ENCODE measurements at regions not wholly inside any gene's neighbourhood (a gene's known extent, or its start where the extent isn't known, plus 50 kb on each side); places are given as distances from the start of the nearest gene placed in this dataset.
"Not testable (repeated sequence)": the region's sequence is repeated elsewhere in the genome, so short reads cannot be mapped to it uniquely, and the experiment has no call there.

- H3K9ac ChIP-seq (ENCODE audit: low read length), result no peak overlapping the region
- H3K4me1 ChIP-seq (ENCODE audit: control insufficient read depth, insufficient read depth, low read length), result no peaks in the 10 kb centered on the region
- H3K4me3 ChIP-seq (ENCODE audit: low read length), result no peak overlapping the region
- DNase-seq (ENCODE audit: low read depth), result no peak
- H3K36me3 ChIP-seq (ENCODE audit: control insufficient read depth, insufficient read depth, low read length, severe bottlenecking), result no peaks in the 10 kb centered on the region
- no peaks in the 10 kb centered on the region for H3K27me3 ChIP-seq (replicated peaks; ENCODE audit: control insufficient read depth, insufficient read depth, low read length)
- peaks cover 17% of the 10 kb centered on the region for H3K9me3 ChIP-seq (ENCODE audit: control insufficient read depth, low read length)
These were observed 316.9 kb upstream of the LRRTM4 start for GRCh38 chr2:77839102-77839501.

- Histone ChIP-seq H3K27me3 (replicated peaks; ENCODE audit: control insufficient read depth, insufficient read depth, low read length) (no peaks in the 10 kb centered on the region), H3K9me3 (ENCODE audit: control insufficient read depth, low read length) (no peaks in the 10 kb centered on the region), H3K4me1 (ENCODE audit: control insufficient read depth, insufficient read depth, low read length) (no peaks in the 10 kb centered on the region), H3K4me3 (ENCODE audit: low read length) (no peak overlapping the region), H3K9ac (ENCODE audit: low read length) (no peak overlapping the region), H3K36me3 (ENCODE audit: control insufficient read depth, insufficient read depth, low read length, severe bottlenecking) (no peaks in the 10 kb centered on the region)
- DNase-seq (ENCODE audit: low read depth), result no peak
These were observed 339.9 kb upstream of the LRRTM4 start for GRCh38 chr2:77862120-77862519.

- Histone ChIP-seq H3K36me3 (ENCODE audit: control insufficient read depth, insufficient read depth, low read length, severe bottlenecking) (no peaks in the 10 kb centered on the region), H3K4me1 (ENCODE audit: control insufficient read depth, insufficient read depth, low read length) (no peaks in the 10 kb centered on the region), H3K27me3 (replicated peaks; ENCODE audit: control insufficient read depth, insufficient read depth, low read length) (no peaks in the 10 kb centered on the region), H3K9ac (ENCODE audit: low read length) (no peak overlapping the region), H3K9me3 (ENCODE audit: control insufficient read depth, low read length) (no peaks in the 10 kb centered on the region), H3K4me3 (ENCODE audit: low read length) (no peak overlapping the region)
- no peak for DNase-seq (ENCODE audit: low read depth)
These were observed 342.2 kb upstream of the LRRTM4 start for GRCh38 chr2:77864426-77864825.

- Histone ChIP-seq H3K9me3 (ENCODE audit: control insufficient read depth, low read length) (no peaks in the 10 kb centered on the region), H3K27me3 (replicated peaks; ENCODE audit: control insufficient read depth, insufficient read depth, low read length) (no peaks in the 10 kb centered on the region), H3K36me3 (ENCODE audit: control insufficient read depth, insufficient read depth, low read length, severe bottlenecking) (no peaks in the 10 kb centered on the region), H3K9ac (ENCODE audit: low read length) (no peak overlapping the region), H3K4me3 (ENCODE audit: low read length) (no peak overlapping the region), H3K4me1 (ENCODE audit: control insufficient read depth, insufficient read depth, low read length) (no peaks in the 10 kb centered on the region)
- no peak for DNase-seq (ENCODE audit: low read depth)
These were observed 344.5 kb upstream of the LRRTM4 start for GRCh38 chr2:77866661-77867060.

- DNase-seq (ENCODE audit: low read depth), result no peak
- no peak overlapping the region for H3K9ac ChIP-seq (ENCODE audit: low read length)
- H3K4me3 ChIP-seq (ENCODE audit: low read length), result no peak overlapping the region
- no peaks in the 10 kb centered on the region for H3K36me3 ChIP-seq (ENCODE audit: control insufficient read depth, insufficient read depth, low read length, severe bottlenecking)
- H3K4me1 ChIP-seq (ENCODE audit: control insufficient read depth, insufficient read depth, low read length), result no peaks in the 10 kb centered on the region
- no peaks in the 10 kb centered on the region for H3K9me3 ChIP-seq (ENCODE audit: control insufficient read depth, low read length)
- H3K27me3 ChIP-seq (replicated peaks; ENCODE audit: control insufficient read depth, insufficient read depth, low read length), result no peaks in the 10 kb centered on the region
These were observed 345.0 kb upstream of the LRRTM4 start for GRCh38 chr2:77867146-77867545.

GRCh38 chr2:77873506-77873905, 351.3 kb upstream of the LRRTM4 start:
- DNase-seq (ENCODE audit: low read depth), result no peak
- Histone ChIP-seq H3K36me3 (ENCODE audit: control insufficient read depth, insufficient read depth, low read length, severe bottlenecking) (no peaks in the 10 kb centered on the region), H3K4me1 (ENCODE audit: control insufficient read depth, insufficient read depth, low read length) (no peaks in the 10 kb centered on the region), H3K4me3 (ENCODE audit: low read length) (no peak overlapping the region), H3K27me3 (replicated peaks; ENCODE audit: control insufficient read depth, insufficient read depth, low read length) (no peaks in the 10 kb centered on the region), H3K9me3 (ENCODE audit: control insufficient read depth, low read length) (no peaks in the 10 kb centered on the region), H3K9ac (ENCODE audit: low read length) (no peak overlapping the region)

GRCh38 chr2:77900211-77900610, 378.0 kb upstream of the LRRTM4 start:
- not testable (repeated sequence) for H3K36me3 ChIP-seq (ENCODE audit: control insufficient read depth, insufficient read depth, low read length, severe bottlenecking); H3K4me3 ChIP-seq (ENCODE audit: low read length); DNase-seq (ENCODE audit: low read depth); H3K9ac ChIP-seq (ENCODE audit: low read length); H3K27me3 ChIP-seq (replicated peaks; ENCODE audit: control insufficient read depth, insufficient read depth, low read length); H3K4me1 ChIP-seq (ENCODE audit: control insufficient read depth, insufficient read depth, low read length); H3K9me3 ChIP-seq (ENCODE audit: control insufficient read depth, low read length)

- DNase-seq (ENCODE audit: low read depth), result no peak
- Histone ChIP-seq H3K9ac (ENCODE audit: low read length) (no peak overlapping the region), H3K9me3 (ENCODE audit: control insufficient read depth, low read length) (peaks cover 3% of the 10 kb centered on the region), H3K27me3 (replicated peaks; ENCODE audit: control insufficient read depth, insufficient read depth, low read length) (no peaks in the 10 kb centered on the region), H3K4me1 (ENCODE audit: control insufficient read depth, insufficient read depth, low read length) (no peaks in the 10 kb centered on the region), H3K36me3 (ENCODE audit: control insufficient read depth, insufficient read depth, low read length, severe bottlenecking) (no peaks in the 10 kb centered on the region), H3K4me3 (ENCODE audit: low read length) (no peak overlapping the region)
These were observed 388.0 kb upstream of the LRRTM4 start for GRCh38 chr2:77910136-77910535.

- no peak for DNase-seq (ENCODE audit: low read depth)
- Histone ChIP-seq H3K36me3 (ENCODE audit: control insufficient read depth, insufficient read depth, low read length, severe bottlenecking) (no peaks in the 10 kb centered on the region), H3K27me3 (replicated peaks; ENCODE audit: control insufficient read depth, insufficient read depth, low read length) (no peaks in the 10 kb centered on the region), H3K9me3 (ENCODE audit: control insufficient read depth, low read length) (no peaks in the 10 kb centered on the region), H3K4me3 (ENCODE audit: low read length) (no peak overlapping the region), H3K9ac (ENCODE audit: low read length) (no peak overlapping the region), H3K4me1 (ENCODE audit: control insufficient read depth, insufficient read depth, low read length) (no peaks in the 10 kb centered on the region)
These were observed 398.7 kb upstream of the LRRTM4 start for GRCh38 chr2:77920838-77921366.

GRCh38 chr2:77922567-77922966, 400.4 kb upstream of the LRRTM4 start:
- no peaks in the 10 kb centered on the region for H3K4me1 ChIP-seq (ENCODE audit: control insufficient read depth, insufficient read depth, low read length)
- no peak overlapping the region for H3K9ac ChIP-seq (ENCODE audit: low read length)
- H3K27me3 ChIP-seq (replicated peaks; ENCODE audit: control insufficient read depth, insufficient read depth, low read length), result no peaks in the 10 kb centered on the region
- H3K9me3 ChIP-seq (ENCODE audit: control insufficient read depth, low read length), result no peaks in the 10 kb centered on the region
- no peaks in the 10 kb centered on the region for H3K36me3 ChIP-seq (ENCODE audit: control insufficient read depth, insufficient read depth, low read length, severe bottlenecking)
- H3K4me3 ChIP-seq (ENCODE audit: low read length), result no peak overlapping the region
- DNase-seq (ENCODE audit: low read depth), result no peak

- Histone ChIP-seq H3K9me3 (ENCODE audit: control insufficient read depth, low read length) (no peaks in the 10 kb centered on the region), H3K4me1 (ENCODE audit: control insufficient read depth, insufficient read depth, low read length) (no peaks in the 10 kb centered on the region), H3K4me3 (ENCODE audit: low read length) (no peak overlapping the region), H3K9ac (ENCODE audit: low read length) (no peak overlapping the region), H3K27me3 (replicated peaks; ENCODE audit: control insufficient read depth, insufficient read depth, low read length) (no peaks in the 10 kb centered on the region), H3K36me3 (ENCODE audit: control insufficient read depth, insufficient read depth, low read length, severe bottlenecking) (no peaks in the 10 kb centered on the region)
- DNase-seq (ENCODE audit: low read depth), result no peak
These were observed 415.2 kb upstream of the LRRTM4 start for GRCh38 chr2:77937366-77937765.

- Histone ChIP-seq H3K9me3 (ENCODE audit: control insufficient read depth, low read length) (no peaks in the 10 kb centered on the region), H3K36me3 (ENCODE audit: control insufficient read depth, insufficient read depth, low read length, severe bottlenecking) (no peaks in the 10 kb centered on the region)
- DNase-seq (ENCODE audit: low read depth), result no peak
These were observed 416.3 kb upstream of the LRRTM4 start for GRCh38 chr2:77938462-77938861.

More at GRCh38 chr2:77938462-77938861, 416.3 kb upstream of the LRRTM4 start:
- Histone ChIP-seq H3K4me1 (ENCODE audit: control insufficient read depth, insufficient read depth, low read length) (no peaks in the 10 kb centered on the region), H3K9ac (ENCODE audit: low read length) (no peak overlapping the region), H3K27me3 (replicated peaks; ENCODE audit: control insufficient read depth, insufficient read depth, low read length) (no peaks in the 10 kb centered on the region), H3K4me3 (ENCODE audit: low read length) (no peak overlapping the region)
